HG02870 (cell line): ENCODE measurements at regions not wholly inside any gene's neighbourhood (a gene's known extent, or its start where the extent isn't known, plus 50 kb on each side); places are given as distances from the start of the nearest gene placed in this dataset.
"Not testable (repeated sequence)": the region's sequence is repeated elsewhere in the genome, so short reads cannot be mapped to it uniquely, and the experiment has no call there.

Source experiments
- ATAC-seq: cut with Tn5 transposase; IDR thresholded peaks from one replicate; pipeline ENCODE4 v1.9.1; 2021; ENCODE audit warnings: mild to moderate bottlenecking, moderate library complexity; ENCODE audit not compliant: unreplicated experiment

DNA sequence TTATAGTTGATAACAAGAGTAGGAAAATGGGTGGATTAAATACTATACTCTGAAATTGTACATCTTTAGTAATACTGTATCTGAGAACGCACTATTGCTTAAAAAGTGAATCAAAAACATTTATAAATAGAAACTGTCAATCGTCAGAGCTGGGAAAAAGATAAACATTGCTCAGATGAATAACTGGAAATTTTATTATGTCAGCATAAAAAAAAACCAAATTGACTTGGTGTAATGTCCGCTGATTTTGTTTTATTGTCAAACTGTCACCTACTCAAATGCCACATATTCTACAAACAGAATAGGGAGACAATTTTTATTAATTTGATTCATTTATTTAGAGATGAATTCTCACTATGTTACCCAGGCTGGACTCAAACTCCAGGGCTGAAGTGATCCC lies 109.3 kb upstream of the TMTC1 start:
- ATAC-seq: no peak

DNA sequence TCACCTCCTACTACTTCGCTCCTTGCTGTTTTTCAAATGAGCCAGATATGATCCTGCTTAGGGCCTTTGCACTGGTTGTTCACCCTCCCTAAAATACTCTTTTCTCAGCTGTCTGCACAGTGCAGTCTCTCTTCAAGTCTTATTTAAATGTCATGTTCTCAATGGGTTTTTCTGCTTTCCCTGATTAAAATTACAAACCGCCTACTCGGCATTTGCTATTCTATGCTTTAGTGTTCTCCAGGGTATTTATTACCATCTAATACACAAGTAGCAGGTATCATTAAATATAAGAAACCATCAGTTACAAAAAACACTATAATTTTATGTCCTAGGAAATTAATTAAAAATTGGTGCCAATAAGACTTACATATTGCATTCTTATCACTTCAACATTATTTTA lies 108.0 kb upstream of the TMTC1 start:
- no peak for ATAC-seq

DNA sequence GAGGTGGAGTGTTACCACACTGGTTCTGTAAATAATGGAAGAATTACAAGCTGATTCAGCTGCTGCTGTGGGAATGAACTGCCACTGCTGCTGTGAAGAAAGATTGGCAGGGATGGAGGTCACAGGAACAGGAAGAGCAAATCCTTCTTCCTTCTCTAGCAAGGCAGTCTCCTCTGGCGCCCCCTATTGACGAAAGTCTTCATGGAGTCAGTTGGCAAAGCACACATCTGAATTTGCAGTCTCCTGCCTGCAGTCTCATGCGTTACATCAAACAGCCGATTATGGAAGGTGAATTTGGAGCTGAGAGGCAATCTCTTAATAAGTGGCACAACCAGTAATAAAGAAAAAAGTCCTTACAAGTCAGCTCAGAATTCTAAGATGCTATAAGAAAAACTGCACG lies 106.0 kb upstream of the TMTC1 start:
- no peak for ATAC-seq

DNA sequence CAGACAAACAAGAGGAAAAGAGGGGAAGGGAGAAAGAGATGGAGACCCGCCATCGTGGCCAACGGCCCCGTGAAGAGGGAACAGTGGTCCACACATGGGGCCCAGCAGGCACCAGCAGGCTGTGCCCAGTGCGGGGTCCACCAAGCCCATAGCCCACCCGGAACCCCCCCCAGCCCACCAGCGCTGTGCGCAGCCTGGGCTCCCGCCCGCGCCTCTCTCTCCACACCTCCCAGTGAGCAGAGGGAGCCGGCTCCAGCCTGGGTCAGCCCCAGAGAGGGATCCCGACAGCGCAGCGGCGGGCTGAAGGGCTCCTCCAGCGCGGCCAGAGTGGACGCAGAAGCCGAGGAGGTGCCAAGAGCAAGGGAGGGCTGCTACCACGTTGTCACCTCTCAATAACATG lies 105.0 kb upstream of the TMTC1 start:
- ATAC-seq: no peak

DNA sequence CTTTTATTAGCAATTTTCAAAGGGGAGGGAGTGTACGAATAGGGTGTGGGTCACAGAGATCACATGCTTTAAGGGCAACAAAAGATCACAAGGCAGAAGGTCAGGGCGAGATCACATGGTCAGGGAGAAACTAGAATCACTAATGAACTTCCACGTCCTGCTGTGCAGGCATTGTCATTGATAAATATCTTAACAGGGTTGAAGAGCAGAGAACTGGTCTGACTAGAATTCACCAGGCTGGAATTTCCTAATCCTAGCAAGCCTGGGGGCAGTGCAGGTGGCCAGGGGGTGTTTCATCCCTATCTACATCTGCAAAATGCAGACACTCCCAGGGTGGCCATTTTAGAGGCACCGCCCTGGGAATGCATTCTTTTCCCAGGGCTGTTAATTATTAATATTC lies 101.2 kb upstream of the TMTC1 start:
- not testable (repeated sequence) for ATAC-seq

DNA sequence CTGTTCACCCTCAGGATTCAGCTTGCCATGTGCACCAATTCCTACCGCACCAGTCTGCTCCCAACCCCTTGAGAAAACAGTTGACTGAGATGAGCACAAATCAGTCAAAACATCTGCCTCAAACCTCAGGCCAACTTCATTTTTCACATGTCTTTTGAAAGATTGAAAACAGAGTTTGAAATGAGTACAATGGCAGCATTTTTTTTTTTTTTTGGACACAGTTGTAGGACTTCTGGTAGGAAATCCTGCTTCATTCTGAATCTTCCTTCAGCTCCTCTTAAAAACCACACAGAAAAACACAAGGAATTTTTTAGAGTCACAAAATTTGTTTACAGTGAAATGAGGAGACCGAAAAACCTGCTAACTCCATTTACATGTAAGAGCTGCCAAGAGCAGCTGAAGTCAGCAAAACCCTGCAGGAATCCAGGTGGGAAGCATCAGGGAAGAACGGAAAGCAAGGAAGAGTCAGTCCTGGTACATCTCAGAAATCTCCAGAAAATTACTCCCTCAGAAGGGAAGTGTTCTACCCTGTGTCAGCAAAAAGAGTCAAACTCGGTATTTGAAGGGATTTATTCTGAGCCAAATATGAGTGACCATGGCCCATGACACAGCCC lies 100.3 kb upstream of the TMTC1 start:
- ATAC-seq: no peak

DNA sequence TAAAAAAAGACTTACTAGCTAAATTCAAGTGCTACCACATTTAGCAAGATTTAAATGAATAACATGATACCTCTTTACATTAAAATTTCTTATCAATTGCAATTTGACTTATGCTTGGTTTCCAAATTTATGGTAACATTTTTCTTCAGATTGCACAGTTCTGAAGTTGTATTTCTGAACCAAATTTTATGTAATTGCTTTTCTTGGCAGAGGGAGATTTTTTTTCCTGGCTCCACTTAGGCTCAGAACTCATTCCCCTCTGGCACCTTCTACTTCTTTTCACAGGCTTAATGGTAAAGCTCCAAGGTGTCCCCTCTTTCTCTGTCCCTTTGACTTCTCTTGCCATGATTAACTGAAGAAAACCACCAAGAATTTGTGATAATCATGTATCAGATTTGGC lies 99.8 kb upstream of the TMTC1 start:
- ATAC-seq: no peak

DNA sequence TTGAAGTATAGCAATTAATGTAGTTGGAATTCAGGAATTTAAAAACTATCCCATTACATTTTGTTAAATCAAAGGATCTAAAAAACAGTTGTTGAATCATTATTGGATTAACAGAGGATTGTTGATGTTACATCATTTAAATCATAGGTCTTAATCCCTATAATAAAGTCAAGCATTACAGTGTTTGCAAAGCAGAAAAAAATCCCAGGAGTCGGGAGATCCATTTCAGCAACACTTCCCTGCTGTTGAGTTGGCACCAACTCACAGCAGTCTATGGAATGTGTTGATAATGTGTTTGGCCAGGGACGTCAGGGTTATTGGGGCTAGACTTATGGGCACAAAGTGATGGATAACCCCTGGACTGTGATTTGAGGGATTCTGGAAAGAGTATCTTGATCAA lies 99.1 kb upstream of the TMTC1 start:
- no peak for ATAC-seq

DNA sequence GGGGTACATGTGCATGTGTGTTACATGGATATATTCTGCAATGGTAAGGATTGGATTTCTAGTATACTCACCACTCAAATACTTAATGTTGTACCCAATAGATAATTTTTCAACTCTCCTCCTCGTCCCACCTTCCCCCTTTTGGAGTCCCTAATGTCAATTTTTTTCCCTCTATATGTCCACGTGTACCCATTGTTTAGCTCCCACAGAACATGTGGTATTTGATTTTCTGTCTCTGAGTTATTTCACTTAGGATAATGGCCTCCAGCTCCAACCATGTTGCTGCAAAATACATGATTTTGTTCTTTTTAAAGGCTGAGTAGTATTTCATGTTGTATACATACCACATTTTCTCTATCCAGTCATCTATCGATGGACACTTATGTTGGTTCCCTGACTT lies 97.2 kb upstream of the TMTC1 start:
- no peak for ATAC-seq

DNA sequence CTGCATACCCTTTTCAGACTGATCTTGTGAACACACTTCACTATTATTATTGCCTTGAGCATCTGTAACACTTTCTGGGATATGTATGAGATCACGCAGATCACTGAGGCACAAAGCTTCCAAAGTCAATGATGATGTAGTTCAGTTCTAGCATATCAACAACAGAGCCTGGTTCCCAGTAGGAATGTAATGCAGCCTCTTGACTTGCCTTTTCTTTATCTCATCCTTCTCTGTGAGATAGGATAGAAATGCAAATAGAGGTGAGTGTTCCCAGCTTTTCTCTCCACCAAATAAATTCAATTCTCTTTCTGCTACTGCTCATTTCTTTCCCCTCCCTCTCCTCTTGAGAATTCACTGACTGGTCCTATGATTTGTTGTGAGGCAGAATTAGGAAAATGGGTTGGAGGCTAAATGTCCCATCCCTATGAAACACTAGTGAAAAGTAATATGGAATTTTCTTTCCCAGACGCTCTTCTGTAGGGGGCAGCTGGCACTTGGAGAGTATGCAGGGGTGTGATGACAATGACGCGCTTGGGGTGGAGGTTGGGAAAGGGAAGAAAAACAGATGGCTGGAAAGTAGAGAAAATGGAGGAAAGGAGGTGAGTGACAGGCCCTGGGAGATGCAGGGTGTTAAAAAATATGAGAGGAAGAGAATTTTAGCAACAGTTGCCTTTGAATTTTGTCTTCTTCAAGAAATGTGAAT lies 96.0 kb upstream of the TMTC1 start:
- no peak for ATAC-seq

DNA sequence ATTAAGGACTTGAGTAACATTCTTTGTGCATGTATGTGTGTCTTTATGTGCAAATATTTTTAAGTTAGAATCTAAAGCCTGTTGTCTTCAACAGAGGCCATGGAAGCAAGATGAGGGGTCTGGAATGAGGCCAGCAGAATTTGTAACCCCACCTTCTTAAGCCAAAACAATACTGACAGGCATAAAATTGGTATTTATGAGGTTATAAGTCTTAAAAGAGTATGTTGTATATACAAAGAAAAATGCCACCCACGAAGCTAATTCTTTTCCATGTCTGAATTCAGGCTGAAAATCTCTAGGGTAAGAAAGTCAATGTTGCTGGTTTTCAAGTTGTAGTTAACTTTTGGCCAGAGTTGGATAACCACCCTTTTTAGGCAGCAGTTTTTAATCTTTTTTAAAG lies 86.2 kb upstream of the TMTC1 start:
- ATAC-seq: no peak

DNA sequence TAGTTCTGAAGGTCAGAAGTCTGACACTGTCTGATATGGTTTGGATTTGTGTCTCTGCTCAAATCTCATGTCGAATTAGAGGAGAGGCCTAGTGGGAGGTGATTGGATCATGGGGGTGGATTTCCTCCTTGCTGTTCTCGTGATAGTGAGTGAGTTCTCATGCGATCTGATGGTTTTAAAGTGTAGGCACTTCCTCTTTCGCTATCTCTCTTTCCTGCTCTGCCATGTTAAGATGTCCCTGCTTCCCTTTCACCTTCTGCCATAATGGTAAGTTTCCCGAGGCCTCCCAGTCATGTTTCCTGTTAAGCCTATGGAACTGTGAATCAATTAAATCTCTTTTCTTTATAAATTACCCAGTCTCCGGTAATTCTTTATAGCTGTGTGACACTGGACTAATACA lies 84.1 kb upstream of the TMTC1 start:
- ATAC-seq: no peak

DNA sequence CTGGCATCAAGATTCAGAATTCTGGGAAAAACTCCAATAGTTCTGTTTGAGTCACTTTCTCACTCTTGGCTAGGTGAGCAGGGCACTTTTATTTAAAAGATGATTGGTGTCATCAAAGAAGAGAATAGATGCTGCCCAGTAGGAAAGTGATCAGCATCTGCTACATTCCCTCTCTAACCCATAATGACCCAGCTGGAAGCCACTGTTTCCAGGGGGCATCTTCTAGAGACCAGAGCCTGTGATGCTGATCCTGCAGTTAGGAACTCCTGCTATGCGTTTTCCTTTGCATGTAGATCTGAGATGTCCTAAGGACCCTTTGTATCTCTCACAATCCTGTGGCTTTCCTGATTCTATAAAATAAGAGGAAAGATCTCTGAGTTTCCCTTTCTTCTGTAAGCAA lies 79.9 kb upstream of the TMTC1 start:
- no peak for ATAC-seq

DNA sequence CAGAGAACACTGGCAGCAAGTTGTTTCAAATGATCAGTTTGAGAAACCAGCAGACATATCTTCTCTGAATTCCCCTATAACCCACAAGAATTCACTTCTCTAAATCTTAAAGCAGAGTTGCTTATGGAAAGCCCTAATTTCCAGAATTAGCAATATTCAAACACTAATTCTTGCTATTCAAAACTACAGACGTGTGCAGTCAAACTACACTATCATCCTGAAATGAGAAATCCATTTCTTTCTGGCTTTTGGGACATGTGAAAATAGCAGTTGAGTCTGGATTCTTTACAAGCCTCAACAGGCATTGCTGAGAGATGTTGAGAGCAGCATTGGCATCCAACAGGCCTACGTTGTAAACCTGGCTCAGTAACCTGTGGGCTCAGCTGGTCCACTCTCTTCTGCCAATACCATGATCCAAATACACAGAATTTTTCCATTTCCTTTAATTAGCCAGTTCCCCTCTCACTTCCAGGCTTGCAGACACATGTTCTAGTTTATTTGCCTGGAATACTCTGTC lies 74.6 kb upstream of the TMTC1 start:
- ATAC-seq: no peak

DNA sequence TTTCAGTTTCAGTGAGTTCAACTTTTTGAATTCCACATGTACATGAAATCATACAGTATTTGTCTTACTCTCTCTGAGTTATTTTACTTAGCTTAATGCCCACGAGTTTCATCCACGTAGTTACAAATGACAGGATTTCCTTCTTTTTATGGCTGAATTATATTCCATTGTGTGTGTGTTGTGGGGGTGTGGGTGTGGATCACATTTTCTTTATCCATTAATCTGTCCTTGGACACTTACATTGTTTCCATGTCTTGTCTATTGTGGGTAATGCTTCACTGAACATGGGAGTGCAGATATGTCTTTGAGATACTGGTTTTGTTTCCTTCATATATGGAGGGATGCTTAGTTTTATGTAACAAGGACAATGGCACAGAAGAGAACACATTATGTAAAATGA lies 63.5 kb upstream of the TMTC1 start:
- no peak for ATAC-seq

DNA sequence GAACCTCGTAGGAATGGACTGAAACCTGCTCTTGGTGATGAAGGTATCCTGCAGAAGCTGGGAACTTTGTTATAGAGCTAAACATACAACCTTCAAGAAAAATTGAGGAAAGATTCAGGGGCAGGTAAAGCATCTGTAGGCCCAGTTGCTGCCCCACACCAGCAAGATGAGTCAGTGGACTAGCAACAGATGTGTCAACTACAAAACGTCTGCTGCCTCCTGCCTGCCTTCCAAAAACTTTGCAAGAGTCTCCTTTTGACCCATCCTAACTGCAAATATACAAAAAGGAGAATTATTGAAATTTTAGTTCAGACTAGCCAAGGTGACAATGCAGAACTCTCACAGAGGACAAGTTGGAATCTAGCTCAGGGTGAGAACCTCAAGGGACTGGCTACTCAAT lies 60.9 kb upstream of the TMTC1 start:
- no peak for ATAC-seq

DNA sequence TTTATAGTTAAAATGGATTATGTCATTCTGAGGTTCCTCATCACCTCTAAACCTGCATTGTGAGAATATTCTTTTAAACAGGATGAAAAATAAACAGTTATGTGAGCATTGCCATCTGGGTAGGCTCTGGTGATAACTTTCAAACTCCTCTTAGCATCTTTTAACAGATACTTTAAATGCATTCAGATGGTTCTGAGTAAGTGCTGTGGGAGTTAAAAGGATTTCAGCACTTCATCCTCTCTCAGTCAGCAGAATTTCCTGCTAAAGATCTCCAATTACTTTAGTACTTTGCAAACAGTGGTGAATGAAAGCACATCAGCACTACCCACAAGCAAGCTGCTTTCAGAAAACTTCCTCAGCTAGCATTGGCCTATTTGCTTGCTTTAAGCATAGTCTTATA lies 59.3 kb upstream of the TMTC1 start:
- ATAC-seq: no peak

DNA sequence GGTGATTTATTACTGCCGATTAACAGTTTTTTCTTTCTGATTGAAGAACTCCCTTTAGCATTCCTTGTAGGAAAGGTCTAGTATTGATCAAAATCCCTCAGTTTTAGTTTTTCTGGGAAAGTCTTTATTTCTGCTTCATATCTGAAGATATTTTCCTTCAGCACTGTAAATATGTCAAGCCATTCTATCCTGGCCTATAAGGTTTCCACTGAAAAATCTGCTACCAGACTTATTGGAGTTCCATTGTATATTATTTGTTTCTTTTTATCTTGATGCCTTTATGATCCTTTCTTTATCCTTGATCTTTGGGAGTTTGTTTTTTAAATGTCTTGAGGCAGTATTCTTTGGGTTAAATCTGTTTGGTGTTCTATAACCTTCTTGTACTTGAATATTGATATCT lies 55.0 kb upstream of the TMTC1 start:
- no peak for ATAC-seq
